Rectal smooth muscle tissue (tissue), 1 donor: ENCODE measurements at regions not wholly inside any gene's neighbourhood (a gene's known extent, or its start where the extent isn't known, plus 50 kb on each side); places are given as distances from the start of the nearest gene placed in this dataset.

Experiments
- H3K27ac ChIP-seq: one replicate; pipeline ENCODE4 v1.7.0; 2013; ENCODE audit warnings: low read depth, low read length, inconsistent platforms
- H3K27me3 ChIP-seq: one replicate; pipeline ENCODE4 v1.7.0; 2013; ENCODE audit warnings: low read length; ENCODE audit not compliant: control insufficient read depth, insufficient read depth
- H3K36me3 ChIP-seq: one replicate; pipeline ENCODE4 v1.7.0; 2013; ENCODE audit warnings: low read length; ENCODE audit not compliant: control insufficient read depth, insufficient read depth
- H3K4me1 ChIP-seq: one replicate; pipeline ENCODE4 v1.7.0; 2013; ENCODE audit warnings: low read length; ENCODE audit not compliant: control insufficient read depth, insufficient read depth
- H3K4me3 ChIP-seq: one replicate; pipeline ENCODE4 v1.7.0; 2013; ENCODE audit warnings: low read length
- H3K9ac ChIP-seq: one replicate; pipeline ENCODE4 v1.7.0; 2013; ENCODE audit warnings: low read length

DNA sequence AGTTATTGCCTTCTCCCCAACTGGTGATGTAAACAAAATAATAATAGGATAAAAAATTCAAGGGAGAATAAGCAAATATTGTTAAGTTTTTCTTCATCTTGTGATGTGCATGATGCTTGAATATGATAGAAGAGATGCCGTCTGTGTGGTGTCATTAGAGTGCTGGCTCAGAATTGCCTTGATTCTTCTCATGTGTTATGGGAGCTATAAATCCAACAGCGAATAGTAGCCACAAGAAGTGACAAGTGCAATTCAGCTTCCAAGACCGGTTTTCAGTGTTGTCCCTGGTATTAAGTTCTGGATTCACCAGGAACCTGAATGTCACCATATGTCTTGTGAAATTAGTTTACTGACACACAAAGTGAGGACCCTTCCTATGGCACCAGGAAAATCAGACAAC, 547.0 kb downstream of the NSUN3 start:
- no peak overlapping the region for H3K27ac ChIP-seq
- H3K9ac ChIP-seq, result no peak overlapping the region
- no peaks in the 10 kb centered on the region for H3K4me1 ChIP-seq
- H3K36me3 ChIP-seq, result no peaks in the 10 kb centered on the region
- H3K4me3 ChIP-seq, result no peak overlapping the region
- H3K27me3 ChIP-seq, result no peaks in the 10 kb centered on the region

GRCh38 chr3:94611596-94611995, 548.7 kb downstream of the NSUN3 start:
- H3K36me3 ChIP-seq, result no peaks in the 10 kb centered on the region
- no peaks in the 10 kb centered on the region for H3K4me1 ChIP-seq
- H3K4me3 ChIP-seq, result no peak overlapping the region
- H3K27me3 ChIP-seq, result no peaks in the 10 kb centered on the region
- H3K9ac ChIP-seq, result no peak overlapping the region
- no peak overlapping the region for H3K27ac ChIP-seq

DNA sequence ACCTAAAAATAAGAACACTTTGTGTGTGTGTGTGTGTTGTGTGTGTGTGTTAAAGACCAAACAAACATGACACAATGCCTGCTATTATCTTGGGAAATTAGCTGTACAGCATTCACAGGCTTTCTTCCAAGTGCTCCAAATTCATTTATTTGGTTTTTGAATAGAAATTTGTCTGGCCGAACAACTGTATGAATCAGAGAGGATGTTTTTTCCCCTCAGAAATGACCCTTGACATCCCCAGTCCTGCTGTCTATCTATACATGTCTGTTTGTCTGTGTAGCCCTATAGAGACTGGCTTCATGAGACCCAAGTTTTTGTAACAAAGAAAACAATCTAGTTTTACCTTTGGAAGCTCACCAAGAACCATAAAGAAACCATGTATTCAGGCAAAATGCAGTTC, 549.8 kb downstream of the NSUN3 start:
- H3K4me3 ChIP-seq, result no peak overlapping the region
- H3K36me3 ChIP-seq, result no peaks in the 10 kb centered on the region
- H3K9ac ChIP-seq, result no peak overlapping the region
- no peaks in the 10 kb centered on the region for H3K27me3 ChIP-seq
- H3K4me1 ChIP-seq, result no peaks in the 10 kb centered on the region
- H3K27ac ChIP-seq, result no peak overlapping the region

- Histone ChIP-seq H3K27ac (no peak overlapping the region), H3K4me1 (no peaks in the 10 kb centered on the region)
Measured at GRCh38 chr3:94614192-94614591, 551.3 kb downstream of the NSUN3 start.

DNA sequence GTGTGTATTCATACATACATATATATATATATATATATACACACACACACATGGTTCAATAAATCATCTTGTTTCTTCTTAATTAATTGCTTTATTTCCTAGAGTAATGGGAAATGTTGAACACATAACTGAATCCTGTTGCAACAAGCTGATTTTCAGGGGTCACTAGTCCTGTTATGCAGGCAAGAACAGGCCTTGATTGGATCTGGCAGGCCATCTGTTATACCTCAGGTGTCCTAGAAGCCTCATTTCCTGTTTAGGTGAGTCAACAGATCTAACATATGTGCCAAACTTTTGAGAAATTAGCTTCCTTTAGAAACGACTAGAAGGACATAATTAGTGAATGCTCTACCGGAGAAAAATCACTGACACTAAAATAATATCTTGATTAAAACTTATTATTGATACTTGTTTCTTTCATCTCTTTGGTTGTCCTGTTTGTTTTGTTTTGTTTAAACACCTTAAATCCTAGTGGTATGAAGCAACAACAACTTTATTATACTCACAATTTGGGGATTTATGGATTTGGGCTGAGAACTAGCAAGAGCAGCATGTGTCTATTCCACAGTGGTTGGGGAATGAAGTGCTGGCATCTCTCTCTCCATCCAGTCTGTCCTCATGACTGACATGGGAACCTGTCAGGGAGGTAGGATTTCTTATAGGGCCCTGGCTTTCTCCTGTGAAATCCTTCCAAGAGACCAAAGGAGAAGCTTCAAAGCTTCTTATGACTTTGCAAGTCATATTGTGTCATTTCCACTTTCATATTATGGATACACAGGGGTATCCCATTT, 552.6 kb downstream of the NSUN3 start:
- Histone ChIP-seq H3K9ac (no peak overlapping the region), H3K27me3 (no peaks in the 10 kb centered on the region), H3K36me3 (no peaks in the 10 kb centered on the region), H3K4me1 (peaks cover 4% of the 10 kb centered on the region), H3K27ac (no peak overlapping the region), H3K4me3 (no peak overlapping the region)

More at GRCh38 chr3:94614192-94614591, 551.3 kb downstream of the NSUN3 start:
- Histone ChIP-seq H3K36me3 (no peaks in the 10 kb centered on the region), H3K4me3 (no peak overlapping the region), H3K27me3 (no peaks in the 10 kb centered on the region), H3K9ac (no peak overlapping the region)

DNA sequence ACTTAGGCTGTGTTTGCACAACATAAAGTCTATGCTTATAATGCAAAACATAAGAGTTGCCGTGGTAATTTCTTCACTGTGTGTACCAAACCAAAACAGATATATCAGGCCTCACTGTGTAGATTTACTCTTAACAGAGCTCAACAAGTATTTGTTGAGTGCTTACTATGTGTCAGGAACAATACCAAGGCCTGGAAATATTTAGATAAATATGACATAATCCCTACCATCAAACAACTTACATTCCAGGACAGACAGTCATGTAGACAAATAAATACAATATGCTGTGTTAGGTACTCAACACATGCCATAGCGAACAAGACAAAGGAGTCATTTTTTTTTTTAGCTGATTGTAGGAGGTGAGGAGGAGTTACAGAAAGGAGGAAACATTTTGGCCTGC, 554.0 kb downstream of the NSUN3 start:
- H3K27me3 ChIP-seq, result no peaks in the 10 kb centered on the region
- peaks cover 4% of the 10 kb centered on the region for H3K4me1 ChIP-seq
- no peak overlapping the region for H3K9ac ChIP-seq
- H3K27ac ChIP-seq, result no peak overlapping the region
- H3K4me3 ChIP-seq, result no peak overlapping the region
- no peaks in the 10 kb centered on the region for H3K36me3 ChIP-seq

- Histone ChIP-seq H3K27me3 (no peaks in the 10 kb centered on the region), H3K4me3 (no peak overlapping the region), H3K4me1 (peaks cover 4% of the 10 kb centered on the region), H3K27ac (no peak overlapping the region), H3K9ac (no peak overlapping the region), H3K36me3 (no peaks in the 10 kb centered on the region)
Measured at GRCh38 chr3:94617312-94617711, 554.5 kb downstream of the NSUN3 start.

DNA sequence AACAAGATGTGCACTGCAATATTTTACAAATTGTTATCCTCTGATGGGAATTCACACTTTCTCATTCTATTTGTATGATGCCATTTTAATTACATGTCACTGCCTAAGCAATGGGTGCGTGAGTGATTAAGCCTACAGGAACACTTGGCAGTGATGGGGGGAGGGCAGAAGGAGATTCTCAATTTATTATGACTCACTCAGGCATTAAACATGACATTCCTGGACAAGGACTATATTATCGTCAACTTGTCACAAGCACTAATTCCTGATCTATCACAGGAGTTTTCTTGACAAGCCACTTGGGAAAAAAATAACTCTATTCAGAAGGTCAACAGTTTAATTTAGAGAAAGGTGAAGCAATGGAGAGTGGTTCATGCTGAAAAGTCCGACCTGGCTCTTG, 556.8 kb downstream of the NSUN3 start:
- Histone ChIP-seq H3K27ac (no peak overlapping the region), H3K36me3 (no peaks in the 10 kb centered on the region), H3K4me1 (peaks cover 4% of the 10 kb centered on the region), H3K9ac (no peak overlapping the region), H3K27me3 (no peaks in the 10 kb centered on the region), H3K4me3 (no peak overlapping the region)

- Histone ChIP-seq H3K27ac (no peak overlapping the region), H3K4me1 (no peaks in the 10 kb centered on the region)
Measured at GRCh38 chr3:94626573-94626972, 563.7 kb downstream of the NSUN3 start.

DNA sequence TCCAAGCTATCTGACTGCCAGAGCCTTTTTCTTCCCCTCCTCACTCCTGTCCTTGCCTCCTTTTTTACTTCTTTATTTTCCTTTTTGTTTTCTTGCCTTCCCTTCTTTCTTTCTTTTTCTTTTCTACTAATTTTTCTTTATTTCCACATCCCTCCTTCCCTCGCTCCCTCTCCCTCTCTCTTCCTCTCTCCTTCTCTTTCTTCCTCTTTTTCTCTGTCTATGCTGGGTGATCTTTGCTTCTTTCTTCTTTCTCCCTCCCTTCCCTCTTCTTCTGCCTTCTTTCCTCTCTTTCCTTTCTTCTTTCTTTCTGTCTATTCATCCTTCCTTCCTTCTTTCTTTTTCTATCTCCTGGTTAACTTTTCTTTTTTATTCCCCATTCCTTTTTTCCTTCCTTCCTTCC, 564.8 kb downstream of the NSUN3 start:
- Histone ChIP-seq H3K9ac (no peak overlapping the region), H3K27me3 (no peaks in the 10 kb centered on the region), H3K4me1 (no peaks in the 10 kb centered on the region), H3K4me3 (no peak overlapping the region), H3K36me3 (no peaks in the 10 kb centered on the region), H3K27ac (no peak overlapping the region)

More at GRCh38 chr3:94626573-94626972, 563.7 kb downstream of the NSUN3 start:
- no peak overlapping the region for H3K4me3 ChIP-seq
- no peak overlapping the region for H3K9ac ChIP-seq
- no peaks in the 10 kb centered on the region for H3K36me3 ChIP-seq
- H3K27me3 ChIP-seq, result no peaks in the 10 kb centered on the region

DNA sequence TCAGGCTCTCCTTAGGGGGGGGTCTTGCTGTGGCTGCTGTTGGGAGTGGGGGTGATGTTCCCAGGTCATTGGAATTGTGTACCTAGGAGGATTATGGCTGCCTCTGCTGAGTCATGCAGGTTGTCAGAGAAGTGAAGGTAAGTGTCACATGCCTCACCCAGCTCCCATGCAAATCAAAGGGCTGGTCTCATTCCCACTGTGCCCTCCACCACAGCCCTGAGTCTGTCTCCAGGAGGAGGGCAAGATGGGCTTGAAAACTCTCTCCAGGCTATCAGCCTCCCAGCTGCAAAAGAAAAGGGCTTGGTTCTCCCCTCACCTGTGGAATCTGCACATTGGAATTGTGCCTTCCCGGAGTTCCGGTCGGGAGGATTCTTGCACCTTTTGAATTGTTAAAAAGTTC, 580.5 kb downstream of the NSUN3 start:
- Histone ChIP-seq H3K27me3 (no peaks in the 10 kb centered on the region), H3K9ac (no peak overlapping the region), H3K36me3 (no peaks in the 10 kb centered on the region), H3K4me1 (no peaks in the 10 kb centered on the region), H3K27ac (no peak overlapping the region), H3K4me3 (no peak overlapping the region)

GRCh38 chr3:94645790-94646189, 582.9 kb downstream of the NSUN3 start:
- Histone ChIP-seq H3K27me3 (no peaks in the 10 kb centered on the region), H3K9ac (no peak overlapping the region), H3K27ac (no peak overlapping the region), H3K4me1 (no peaks in the 10 kb centered on the region), H3K4me3 (no peak overlapping the region), H3K36me3 (no peaks in the 10 kb centered on the region)

DNA sequence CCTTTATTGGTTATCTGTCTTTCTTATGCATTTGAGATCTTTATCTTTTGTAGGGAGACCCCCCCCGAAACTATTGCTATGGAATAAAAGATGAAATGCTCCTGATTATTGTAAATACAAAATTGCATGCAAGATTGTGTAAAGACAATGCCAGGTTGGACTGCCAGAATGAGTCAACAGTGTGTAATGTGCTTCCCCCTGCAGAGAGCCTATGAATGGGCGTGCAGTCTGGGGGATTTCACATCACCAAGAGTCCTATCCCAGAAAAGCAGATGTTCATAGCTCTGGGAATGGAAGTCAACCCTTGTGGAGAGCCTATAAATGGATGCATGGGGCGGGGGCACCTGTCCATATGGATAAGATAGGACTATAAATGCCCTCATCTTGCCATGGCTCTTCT, 584.3 kb downstream of the NSUN3 start:
- H3K9ac ChIP-seq, result no peak overlapping the region
- H3K27me3 ChIP-seq, result no peaks in the 10 kb centered on the region
- H3K4me3 ChIP-seq, result no peak overlapping the region
- no peak overlapping the region for H3K27ac ChIP-seq
- H3K36me3 ChIP-seq, result no peaks in the 10 kb centered on the region
- H3K4me1 ChIP-seq, result no peaks in the 10 kb centered on the region
